A673 (cell line): ENCODE measurements at regions not wholly inside any gene's neighbourhood (a gene's known extent, or its start where the extent isn't known, plus 50 kb on each side); places are given as distances from the start of the nearest gene placed in this dataset.

Source experiments
- EZH2 ChIP-seq: fragments of 200-600 bp; sonication (generic); IDR thresholded peaks from 2 replicates; pipeline ENCODE4 v1.6.1; 2017; ENCODE audit warnings: borderline replicate concordance, low read depth, mild to moderate bottlenecking, mixed read lengths, antibody characterized with exemption, low read length; ENCODE audit not compliant: poor library complexity, severe bottlenecking
- TF ChIP-seq, protein P1 (sequence below): fragments of 300-800, 200-600 bp; sonication (generic); conservative IDR thresholded peaks from 2 replicates; pipeline ENCODE4 v1.5.1; 2017; ENCODE audit warnings: low read depth, mild to moderate bottlenecking, antibody characterized with exemption, low read length, moderate library complexity, mixed read lengths

DNA sequence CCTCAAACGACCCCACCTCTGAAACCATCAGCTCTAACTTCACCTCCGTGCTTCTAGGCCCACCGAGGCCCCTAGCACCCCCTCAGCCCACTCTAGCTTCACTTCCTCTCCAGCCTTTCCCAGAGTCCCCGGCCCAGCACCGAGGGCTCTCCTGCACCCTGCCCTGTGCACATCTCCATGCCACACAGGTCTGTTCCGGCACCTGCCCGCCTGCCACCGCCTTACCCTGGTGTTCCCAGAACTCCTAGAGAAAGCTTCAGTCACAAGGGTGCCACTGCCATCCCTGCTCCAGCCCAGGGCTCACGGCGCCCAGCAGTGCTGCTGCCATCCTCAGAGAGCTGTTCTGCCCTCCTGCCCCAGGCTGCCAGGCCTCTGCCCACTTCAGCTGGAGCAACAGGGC is 61.3 kb upstream of the INSIG1 start:
- TF ChIP-seq, protein P1, sequence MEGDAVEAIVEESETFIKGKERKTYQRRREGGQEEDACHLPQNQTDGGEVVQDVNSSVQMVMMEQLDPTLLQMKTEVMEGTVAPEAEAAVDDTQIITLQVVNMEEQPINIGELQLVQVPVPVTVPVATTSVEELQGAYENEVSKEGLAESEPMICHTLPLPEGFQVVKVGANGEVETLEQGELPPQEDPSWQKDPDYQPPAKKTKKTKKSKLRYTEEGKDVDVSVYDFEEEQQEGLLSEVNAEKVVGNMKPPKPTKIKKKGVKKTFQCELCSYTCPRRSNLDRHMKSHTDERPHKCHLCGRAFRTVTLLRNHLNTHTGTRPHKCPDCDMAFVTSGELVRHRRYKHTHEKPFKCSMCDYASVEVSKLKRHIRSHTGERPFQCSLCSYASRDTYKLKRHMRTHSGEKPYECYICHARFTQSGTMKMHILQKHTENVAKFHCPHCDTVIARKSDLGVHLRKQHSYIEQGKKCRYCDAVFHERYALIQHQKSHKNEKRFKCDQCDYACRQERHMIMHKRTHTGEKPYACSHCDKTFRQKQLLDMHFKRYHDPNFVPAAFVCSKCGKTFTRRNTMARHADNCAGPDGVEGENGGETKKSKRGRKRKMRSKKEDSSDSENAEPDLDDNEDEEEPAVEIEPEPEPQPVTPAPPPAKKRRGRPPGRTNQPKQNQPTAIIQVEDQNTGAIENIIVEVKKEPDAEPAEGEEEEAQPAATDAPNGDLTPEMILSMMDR, result no peak
- no peak for TF ChIP-seq EZH2
